ENCODE measurements at regions not wholly inside any gene's neighbourhood (a gene's known extent, or its start where the extent isn't known, plus 50 kb on each side); places are given as distances from the start of the nearest gene placed in this dataset.

- TF ChIP-seq CTCF (IDR thresholded peaks at IDR 0.05) (no peak), POLR2A (IDR thresholded peaks at IDR 0.05) (no peak)
Observed at GRCh38 chr4:116885579-116885978, 199.8 kb downstream of the TRAM1L1 start.
